HEK293T (cell line): ENCODE measurements at regions not wholly inside any gene's neighbourhood (a gene's known extent, or its start where the extent isn't known, plus 50 kb on each side); places are given as distances from the start of the nearest gene placed in this dataset.

Source experiments
- BHLHE40 ChIP-seq: fragments of 450-650 bp; IDR thresholded peaks from 2 replicates; pipeline ENCODE4 v1.6.1; 2016; ENCODE audit warnings: mild to moderate bottlenecking, moderate library complexity, borderline replicate concordance
- CTBP1 ChIP-seq: fragments of 450-650 bp; IDR thresholded peaks from 2 replicates; pipeline ENCODE4 v1.6.1; 2016; ENCODE audit warnings: borderline replicate concordance
- ELF4 ChIP-seq: fragments of 450-650 bp; IDR thresholded peaks from 2 replicates; pipeline ENCODE4 v1.6.1; 2017; ENCODE audit warnings: antibody characterized with exemption
- FOXK2 ChIP-seq: fragments of 450-650 bp; IDR thresholded peaks from 2 replicates; pipeline ENCODE4 v1.6.1; 2016; ENCODE audit warnings: mild to moderate bottlenecking
- FOXM1 ChIP-seq: fragments of 450-650 bp; IDR thresholded peaks from 2 replicates; pipeline ENCODE4 v1.6.1; 2017; ENCODE audit warnings: mild to moderate bottlenecking, borderline replicate concordance
- HDGF ChIP-seq: fragments of 450-650 bp; IDR thresholded peaks from 2 replicates; pipeline ENCODE4 v1.6.1; 2017; ENCODE audit warnings: antibody characterized with exemption, borderline replicate concordance
- L3MBTL2 ChIP-seq: fragments of 450-650 bp; conservative IDR thresholded peaks from 2 replicates; pipeline ENCODE4 v1.6.1; 2016; ENCODE audit warnings: mild to moderate bottlenecking
- LEF1 ChIP-seq: fragments of 450-650 bp; IDR thresholded peaks from 2 replicates; pipeline ENCODE4 v1.6.1; 2017; ENCODE audit warnings: mild to moderate bottlenecking, borderline replicate concordance
- NFRKB ChIP-seq: fragments of 450-650 bp; IDR thresholded peaks from 2 replicates; pipeline ENCODE4 v1.6.1; 2016; ENCODE audit warnings: mild to moderate bottlenecking, moderate library complexity
- SP1 ChIP-seq: fragments of 450-650 bp; IDR thresholded peaks from 2 replicates; pipeline ENCODE4 v1.6.1; 2017
- SUZ12 ChIP-seq: fragments of 450-650 bp; IDR thresholded peaks from 2 replicates; pipeline ENCODE4 v1.6.1; 2016; ENCODE audit warnings: mild to moderate bottlenecking
- TARDBP ChIP-seq: fragments of 450-650 bp; IDR thresholded peaks from 2 replicates; pipeline ENCODE4 v1.6.1; 2016
- ZNF384 ChIP-seq: fragments of 450-650 bp; IDR thresholded peaks from 2 replicates; pipeline ENCODE4 v1.6.1; 2016

DNA sequence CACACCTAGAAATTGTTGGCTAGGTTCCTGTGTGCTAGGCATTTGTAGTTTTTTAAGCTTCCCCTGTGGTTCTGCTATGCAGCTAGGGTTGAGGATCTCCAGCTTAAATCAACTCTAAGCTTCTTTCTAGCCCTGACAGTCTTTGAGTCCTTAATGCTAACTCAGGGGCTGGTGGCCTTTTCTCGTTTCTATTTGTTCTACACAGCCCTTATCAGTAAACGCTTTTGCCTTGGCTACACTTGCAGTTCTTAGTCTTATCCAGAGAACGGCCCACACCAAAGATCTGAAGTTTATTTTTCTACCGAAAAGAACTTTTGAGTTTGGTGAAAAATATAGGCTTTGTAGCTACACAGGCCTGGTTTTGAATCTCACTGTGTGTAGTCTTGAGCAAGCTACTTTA, 212.0 kb downstream of the DHX15 start:
- TF ChIP-seq FOXM1: no peak
- no peak for TF ChIP-seq ELF4
- no peak for TF ChIP-seq ZNF384
- no peak for TF ChIP-seq BHLHE40
- TF ChIP-seq HDGF: no peak
- no peak for TF ChIP-seq SUZ12
- no peak for TF ChIP-seq L3MBTL2
- no peak for TF ChIP-seq FOXK2
- no peak for TF ChIP-seq LEF1
- TF ChIP-seq NFRKB: no peak
- no peak for TF ChIP-seq TARDBP
- no peak for TF ChIP-seq CTBP1
- TF ChIP-seq SP1: no peak
